NCI-H1694 treated with DMSO at 0.1 percent for 48 hours (cell line): ENCODE measurements at regions not wholly inside any gene's neighbourhood (a gene's known extent, or its start where the extent isn't known, plus 50 kb on each side); places are given as distances from the start of the nearest gene placed in this dataset.

ENCODE experiments used
- DNase-seq: peaks from one replicate; lab custom pipeline; 2025; lab: John Stamatoyannopoulos, UW

- no peak for DNase-seq
Observed at GRCh38 chr3:41041462-41041861, 157.8 kb upstream of the CTNNB1 start.

GRCh38 chr3:41041899-41042298, 157.4 kb upstream of the CTNNB1 start:
- DNase-seq, result no peak

DNA sequence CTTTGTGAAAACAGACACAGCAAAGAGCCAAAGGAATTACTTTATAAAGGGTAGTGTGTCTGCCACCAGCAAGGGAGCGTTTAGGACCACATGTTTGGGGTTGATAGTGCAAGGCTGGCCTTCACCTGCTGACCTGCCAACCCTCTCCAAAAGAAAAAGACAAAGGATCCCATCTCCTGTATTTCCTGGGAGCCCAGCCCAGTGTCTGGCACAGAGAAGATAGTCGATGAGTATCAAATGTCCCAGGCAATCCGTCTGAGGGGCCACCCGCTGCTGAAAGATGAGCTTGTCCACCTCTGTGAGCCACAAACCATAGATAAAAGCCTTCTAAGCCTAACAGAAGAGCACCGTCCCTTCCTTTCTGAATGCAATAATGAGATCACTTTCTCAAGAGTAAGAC, 154.8 kb upstream of the CTNNB1 start:
- DNase-seq, result no peak

GRCh38 chr3:41045491-41045890, 153.8 kb upstream of the CTNNB1 start:
- DNase-seq, result no peak

DNA sequence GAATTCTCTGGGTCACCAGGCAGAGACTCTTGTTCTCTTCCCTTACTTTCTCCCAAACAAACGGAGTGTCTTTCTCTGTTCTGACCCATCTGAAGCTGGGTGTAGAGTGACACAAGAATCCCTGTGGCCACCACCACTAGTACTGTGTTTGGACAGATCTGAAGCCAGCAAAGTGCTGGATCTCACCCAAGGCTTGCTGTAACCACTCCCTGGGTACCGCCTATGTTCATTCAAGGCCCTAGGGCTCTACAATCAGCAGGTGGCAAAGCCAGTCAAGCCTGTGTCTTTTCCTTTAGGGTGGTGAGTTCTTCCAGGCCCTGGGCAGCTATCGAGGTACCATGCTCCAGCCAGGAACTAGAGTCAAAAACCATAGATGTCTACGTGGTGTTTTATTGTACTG, 149.2 kb upstream of the CTNNB1 start:
- DNase-seq, result no peak

GRCh38 chr3:41053220-41053619, 146.1 kb upstream of the CTNNB1 start:
- no peak for DNase-seq

DNA sequence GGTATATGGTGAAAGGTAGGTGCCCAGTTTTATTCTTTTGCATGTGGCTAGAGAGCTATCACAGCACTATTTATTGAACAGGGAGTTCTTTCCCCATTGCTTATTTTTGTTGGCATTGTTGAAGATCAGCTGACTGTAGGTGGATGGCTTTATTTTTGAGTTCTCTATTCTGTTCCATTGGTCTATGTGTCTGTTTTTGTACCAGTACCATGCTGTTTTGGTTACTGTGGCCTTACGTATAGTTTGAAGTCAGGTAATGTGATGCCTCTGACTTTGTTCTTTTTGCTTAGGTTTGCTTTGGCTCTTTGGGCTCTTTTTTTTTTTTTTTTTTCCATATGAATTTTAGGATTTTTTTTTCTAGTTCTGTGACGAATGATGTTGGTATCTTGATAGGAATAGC, 139.2 kb upstream of the CTNNB1 start:
- DNase-seq, result no peak

GRCh38 chr3:41064070-41064469, 135.2 kb upstream of the CTNNB1 start:
- no peak for DNase-seq

DNA sequence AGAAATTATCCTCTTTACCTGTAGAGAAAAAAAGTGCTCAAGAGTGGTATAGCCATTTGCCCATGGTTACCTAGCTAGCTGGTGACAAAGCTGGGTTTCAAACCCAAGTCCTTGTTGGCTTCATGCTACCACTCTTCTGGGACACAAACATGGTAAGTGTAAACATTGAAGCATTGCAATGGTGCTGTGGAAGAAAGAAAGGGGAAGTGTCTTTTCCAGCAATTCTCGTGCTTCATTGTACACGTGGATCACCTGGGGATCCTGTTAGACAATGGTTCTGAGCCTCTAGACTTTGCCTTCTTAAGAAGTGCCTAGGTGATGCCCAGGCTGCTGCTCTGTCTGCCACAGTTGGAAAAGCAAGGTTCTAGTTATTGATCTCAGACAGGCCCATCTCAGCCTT, 134.8 kb upstream of the CTNNB1 start:
- DNase-seq, result no peak

DNA sequence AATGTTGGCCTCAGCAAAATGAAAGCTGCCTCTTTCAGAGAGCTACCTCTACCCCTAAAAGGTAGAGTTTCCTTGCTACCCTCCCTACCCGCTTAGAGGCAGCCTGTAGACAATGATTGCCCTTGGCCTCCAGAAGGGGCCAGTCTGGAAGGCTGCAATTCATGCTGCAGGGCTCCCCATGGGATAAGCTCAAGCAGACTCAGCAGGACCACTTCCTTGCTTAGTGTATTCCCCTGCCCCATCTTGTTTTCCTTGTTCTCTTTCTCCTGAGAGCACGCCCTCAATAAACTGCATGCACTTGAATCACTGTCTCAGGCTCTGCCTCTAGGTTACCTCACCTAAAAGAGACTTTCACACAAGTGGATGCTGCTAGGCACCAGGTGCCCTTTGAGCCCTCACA, 134.0 kb upstream of the CTNNB1 start:
- DNase-seq, result no peak

DNA sequence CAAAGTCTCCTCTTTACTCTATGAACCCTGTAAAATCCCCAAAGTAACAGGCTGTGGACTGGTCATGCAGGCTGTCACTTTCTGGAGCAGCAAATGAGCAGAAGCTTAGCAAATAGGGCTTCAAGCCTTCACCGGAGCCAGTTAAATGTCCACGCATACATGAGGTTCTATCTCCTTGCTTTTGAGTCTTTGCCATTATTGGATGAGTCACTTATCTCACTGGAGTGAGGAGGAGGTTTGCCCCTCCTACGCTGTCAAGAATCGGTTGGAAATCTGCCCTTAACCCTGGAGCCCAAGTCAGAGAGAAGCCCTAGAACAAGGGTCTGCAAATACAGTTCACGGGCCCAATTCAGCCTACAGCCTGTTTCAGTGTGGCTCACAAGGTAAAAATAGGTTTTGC, 126.1 kb upstream of the CTNNB1 start:
- no peak for DNase-seq

DNA sequence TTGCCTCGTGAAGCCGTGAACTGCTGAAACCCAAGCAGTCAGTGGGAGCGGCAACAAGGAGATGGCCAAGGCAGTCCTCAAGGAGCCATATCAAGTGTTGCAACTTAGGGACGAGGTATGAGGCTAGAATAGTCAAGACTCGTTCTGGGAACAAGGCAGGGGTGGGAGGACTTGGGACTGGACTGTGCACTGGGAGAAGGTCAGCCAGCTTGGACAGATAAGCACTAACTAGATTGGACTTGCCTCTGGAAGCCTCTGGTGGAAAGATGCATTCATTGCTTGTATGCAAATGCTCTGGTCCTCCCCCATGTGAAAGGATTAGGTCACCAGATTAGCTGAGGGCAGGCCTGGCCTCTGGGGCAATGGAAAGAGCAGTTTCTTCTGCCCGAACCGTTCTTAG, 123.3 kb upstream of the CTNNB1 start:
- DNase-seq, result no peak

- no peak for DNase-seq
Observed at GRCh38 chr3:41076399-41076798, 122.9 kb upstream of the CTNNB1 start.

- no peak for DNase-seq
Observed at GRCh38 chr3:41080141-41080540, 119.2 kb upstream of the CTNNB1 start.

DNA sequence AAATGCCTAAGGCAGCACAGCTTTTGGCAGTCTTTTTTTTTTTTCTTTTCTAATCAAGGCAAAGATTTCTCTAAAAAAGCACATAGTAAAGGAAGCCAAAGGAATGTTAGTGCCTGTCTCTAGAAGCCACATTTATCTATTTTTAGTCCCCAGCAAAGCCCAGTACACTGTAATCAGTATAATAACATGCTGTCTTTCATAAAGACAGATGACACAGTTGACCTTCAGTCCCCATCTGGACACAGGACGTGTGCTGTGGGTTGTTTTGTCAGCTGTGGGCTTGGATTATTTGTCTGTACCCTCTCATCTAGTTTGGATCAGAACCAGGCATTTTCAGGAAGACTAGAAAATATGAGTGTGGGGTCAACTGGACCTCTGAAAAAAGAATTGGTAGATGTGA, 110.4 kb upstream of the CTNNB1 start:
- no peak for DNase-seq

DNA sequence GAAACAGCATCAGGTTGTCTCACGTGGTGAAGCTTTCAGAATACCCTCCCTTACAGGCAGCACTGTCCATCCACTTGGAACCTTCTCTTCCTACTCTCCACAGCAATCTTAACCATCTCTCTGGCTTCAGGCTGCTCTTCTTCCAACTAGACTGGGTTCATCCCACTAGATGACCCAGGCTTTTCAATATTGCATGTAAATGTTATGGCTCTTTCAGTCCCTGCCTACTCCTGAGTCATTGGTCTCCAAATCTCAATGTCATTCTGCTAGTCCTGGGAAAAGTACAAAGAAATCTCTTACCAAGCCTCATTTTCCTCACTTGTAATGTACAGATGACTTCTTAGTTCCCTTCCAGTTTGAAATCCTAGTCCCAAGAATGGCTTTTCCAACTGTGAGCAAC, 109.7 kb upstream of the CTNNB1 start:
- DNase-seq, result no peak

DNA sequence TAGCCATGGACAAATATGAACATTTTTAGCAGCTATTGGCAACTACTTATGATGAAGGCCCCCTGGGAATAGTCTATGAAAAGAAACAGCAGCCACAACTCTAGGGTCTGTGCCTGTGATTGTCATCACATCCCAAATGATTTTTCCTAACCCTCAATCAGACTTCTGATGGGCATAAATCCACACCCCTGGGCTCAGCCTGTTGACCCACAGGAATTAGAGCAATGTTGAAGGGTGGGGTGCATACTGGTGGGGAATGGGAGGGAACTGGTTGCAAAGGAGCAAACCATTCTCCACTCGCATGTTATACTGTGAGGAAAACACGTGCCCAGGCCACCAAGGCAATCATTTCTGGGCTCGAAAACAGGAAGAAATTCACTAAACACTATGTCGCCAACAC, 106.5 kb upstream of the CTNNB1 start:
- no peak for DNase-seq

GRCh38 chr3:41093476-41093875, 105.8 kb upstream of the CTNNB1 start:
- no peak for DNase-seq

DNA sequence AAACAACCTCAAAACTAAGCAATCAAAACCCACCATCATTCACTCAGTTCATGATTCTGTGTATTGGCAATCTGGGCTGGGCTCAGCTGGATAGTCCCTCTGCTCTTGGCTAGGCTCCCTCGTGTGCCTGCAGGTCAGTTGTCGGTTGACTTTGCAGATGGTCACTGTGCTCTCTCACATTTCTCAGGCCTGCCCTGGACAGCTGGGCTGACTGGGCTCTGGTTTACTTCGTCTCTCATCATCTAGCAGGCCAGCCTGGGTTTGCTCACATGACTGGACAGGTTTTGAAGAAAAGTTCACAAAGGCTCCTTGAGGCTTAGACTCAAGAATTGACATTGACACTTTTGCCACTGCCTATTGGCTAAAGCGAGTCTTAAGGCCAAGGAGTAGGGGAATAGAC, 105.0 kb upstream of the CTNNB1 start:
- no peak for DNase-seq

DNA sequence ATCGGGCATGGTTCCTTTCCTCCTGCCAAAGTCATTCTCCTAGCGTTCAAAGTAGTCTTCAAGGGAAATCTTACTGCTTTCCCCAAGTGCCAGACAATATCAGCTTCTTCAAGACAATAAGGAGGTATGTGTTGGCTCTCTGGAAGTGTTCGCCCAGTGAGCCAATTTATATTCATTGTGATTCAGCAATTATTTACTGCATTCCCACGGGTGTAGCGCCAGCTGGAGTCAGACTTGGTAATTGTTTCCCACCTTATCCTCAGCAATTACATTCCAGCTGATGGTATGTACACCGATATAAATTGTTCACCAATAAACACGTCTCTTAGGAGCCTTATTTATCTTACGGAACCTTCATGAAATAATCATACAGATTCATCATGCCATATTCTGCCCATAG, 103.6 kb upstream of the CTNNB1 start:
- DNase-seq, result no peak

DNA sequence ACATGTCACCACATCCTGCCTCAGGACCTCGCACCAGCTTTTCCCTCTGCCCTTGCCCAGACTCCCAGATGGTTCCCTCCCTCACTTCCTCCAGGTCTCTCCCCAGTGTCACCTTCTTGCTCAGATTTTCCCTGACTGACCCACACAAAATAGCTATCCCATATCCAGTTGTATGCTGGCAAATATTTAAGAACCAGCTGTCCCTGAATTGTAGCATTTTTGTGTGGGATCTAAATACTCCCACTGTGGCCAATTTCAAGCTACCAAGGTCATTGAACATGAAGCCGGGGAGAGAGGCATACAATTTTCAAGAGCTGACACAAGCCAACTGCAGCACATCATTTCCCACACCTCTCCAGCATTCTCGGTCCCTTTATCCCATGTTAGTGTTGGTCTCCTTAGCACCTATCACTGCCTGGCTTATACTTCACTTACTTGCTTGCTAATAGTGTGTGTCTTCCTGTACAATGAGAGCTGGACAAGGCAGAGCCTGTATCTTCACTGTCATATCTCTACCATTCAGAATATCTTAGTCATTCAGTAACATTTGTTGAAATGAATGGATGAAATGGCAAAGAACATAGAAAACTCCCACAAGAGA, 101.3 kb upstream of the CTNNB1 start:
- no peak for DNase-seq

- DNase-seq, result no peak
Observed at GRCh38 chr3:41101231-41101630, 98.1 kb upstream of the CTNNB1 start.

DNA sequence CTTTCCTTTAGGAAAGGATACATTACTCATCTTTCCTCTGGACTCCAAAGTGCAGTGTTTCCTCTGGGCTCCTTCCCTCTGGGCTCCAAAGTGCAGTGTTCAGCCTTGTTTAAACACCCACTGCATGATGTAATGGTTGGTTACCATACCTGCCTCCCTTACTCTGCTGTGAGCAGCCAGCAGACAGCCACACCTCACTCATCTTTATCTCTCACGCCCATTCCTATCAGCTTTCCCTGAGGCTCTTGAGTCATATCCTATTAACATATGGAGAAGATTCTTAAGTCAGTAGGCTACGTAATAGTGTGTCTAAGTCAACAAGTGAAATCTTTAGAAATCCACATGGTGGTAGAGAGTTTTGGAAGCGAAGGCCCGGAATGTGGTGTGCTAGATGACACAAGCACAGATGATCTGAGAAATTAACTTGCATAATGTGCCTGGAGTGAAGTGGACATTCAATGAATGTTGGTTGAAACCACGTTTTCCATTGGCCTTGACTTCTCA, 97.2 kb upstream of the CTNNB1 start:
- no peak for DNase-seq

DNA sequence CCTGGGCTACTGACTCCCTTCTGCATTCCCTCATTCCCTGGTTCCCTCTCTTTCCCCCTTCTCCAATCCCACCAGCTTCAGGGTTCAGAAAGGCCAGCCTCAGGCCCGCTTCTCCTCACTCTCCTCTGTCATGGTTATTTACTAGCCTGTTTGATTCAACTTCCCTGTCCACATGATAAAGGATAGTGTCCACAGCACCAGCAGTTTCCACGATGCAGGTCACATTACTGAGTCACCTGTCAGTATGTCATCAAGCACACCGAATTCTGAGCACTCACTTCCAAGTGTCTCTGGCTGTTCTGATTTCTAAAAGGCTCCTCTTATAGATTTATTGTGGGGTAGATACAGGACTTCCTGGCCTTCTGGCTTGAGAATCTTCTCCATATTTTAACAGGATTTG, 96.6 kb upstream of the CTNNB1 start:
- no peak for DNase-seq

DNA sequence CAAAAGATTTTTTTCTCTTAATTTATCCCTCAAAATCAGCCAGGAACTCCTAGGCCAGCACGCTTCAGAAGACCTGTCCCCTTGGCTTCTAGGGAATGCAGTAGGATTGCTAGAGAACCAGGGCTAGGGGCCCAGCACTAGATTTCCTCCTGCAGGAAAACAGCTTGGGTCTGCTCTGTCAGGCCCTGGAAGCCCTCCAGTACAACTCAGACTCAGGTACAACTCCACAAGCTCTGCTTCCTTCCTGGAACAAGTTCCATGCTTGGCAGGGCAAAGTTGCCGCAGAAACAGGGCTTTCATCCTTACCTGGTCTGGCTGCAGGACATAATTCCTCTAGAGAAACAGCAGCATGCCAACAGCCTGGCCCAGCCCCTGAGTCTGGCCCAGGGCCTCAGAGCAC, 96.1 kb upstream of the CTNNB1 start:
- no peak for DNase-seq
